Amniotic epithelial cell (primary cell): ENCODE measurements at regions not wholly inside any gene's neighbourhood (a gene's known extent, or its start where the extent isn't known, plus 50 kb on each side); places are given as distances from the start of the nearest gene placed in this dataset.
"Not testable (repeated sequence)": the region's sequence is repeated elsewhere in the genome, so short reads cannot be mapped to it uniquely, and the experiment has no call there.

Experiments used
- DNase-seq: peaks from one replicate; pipeline ENCODE4 v3.0.0-alpha.2; 2010; ENCODE audit warnings: low read depth

DNA sequence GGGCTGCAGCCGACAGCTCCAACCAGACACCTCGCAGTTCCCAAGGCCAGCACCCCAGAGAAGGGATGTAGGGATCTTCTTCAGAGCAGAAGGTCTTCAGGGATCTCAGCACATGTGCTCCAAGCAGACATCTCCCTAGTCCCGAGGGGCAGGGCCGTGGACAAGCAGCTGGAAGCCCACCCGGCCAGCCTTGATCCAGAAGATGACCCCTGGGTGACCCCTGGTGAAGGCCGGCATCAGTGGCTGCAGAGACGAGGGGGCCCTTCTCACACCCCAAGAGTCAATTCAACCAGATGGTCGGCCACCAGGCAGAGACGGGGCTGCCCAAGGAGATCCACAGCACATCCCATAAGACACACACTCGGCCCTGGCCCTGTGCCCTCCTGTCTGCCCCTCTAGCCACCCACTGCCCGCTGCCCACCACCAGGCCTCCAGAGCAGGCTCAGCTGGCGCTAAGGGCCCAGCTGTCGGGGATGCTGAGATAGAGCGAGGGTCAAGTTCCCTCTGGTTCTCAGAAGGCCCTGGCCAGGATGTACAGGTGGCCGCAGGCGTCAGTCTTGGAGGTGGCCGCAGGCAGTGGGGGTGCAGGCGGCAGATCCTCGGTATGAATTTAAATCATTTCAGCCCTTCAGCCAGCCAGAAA, 168.3 kb downstream of the BRD1 start:
- no peak for DNase-seq

DNA sequence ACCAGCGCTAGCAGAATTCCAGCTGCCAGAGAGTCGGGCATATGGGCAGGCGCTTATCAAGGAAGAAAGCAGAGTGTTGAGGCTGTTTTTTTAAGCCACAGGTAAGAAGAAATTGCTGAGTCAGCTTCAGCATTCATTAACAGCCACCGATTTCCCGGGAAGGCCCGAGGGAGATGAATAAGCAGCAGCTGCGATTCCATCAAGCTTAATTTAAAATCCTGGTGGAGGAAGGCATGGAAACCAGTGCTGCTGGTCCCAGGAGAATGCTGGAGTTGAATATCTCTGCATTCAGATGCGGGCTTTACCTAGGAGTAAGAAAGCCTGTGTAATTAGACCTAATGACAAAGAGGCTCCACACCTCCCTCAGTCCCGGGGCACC, 168.8 kb downstream of the BRD1 start:
- no peak for DNase-seq

GRCh38 chr22:49657974-49658590, 169.6 kb downstream of the BRD1 start:
- no peak for DNase-seq

DNA sequence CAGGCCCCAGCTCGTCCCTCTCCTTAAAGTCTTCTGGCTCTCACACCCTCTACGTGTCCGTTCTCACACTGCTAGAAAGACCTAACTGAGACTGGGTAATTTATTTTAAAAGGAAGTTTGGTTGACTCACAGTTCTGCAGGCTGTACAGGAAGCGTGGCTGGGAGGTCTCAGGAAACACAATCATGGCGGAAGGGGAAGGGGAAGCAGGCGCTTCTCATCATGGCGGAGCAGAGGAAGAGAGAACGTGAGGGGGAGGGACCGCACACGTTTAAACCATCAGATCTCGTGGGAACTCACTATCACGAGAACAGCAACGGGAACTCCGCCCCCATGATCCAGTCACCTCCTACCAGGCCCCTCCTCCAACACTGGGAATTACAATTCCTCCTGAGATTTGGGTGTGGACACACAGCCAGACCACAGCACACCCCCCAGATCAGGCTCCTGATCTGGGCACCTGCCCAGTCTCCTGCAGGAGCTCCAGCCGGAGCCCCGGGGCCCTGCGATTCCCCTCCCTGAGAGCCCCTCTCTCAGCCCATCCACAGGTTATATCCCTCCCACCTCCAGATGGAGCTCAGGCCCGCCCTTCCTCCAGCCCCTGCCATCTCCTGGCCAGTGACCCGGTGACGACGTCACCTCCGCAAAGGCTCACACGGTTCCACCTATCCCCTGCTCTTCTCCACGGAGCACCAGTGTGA, 170.2 kb downstream of the BRD1 start:
- no peak for DNase-seq

GRCh38 chr22:49656883-49657274, 170.8 kb downstream of the BRD1 start:
- DNase-seq = not testable (repeated sequence)

DNA sequence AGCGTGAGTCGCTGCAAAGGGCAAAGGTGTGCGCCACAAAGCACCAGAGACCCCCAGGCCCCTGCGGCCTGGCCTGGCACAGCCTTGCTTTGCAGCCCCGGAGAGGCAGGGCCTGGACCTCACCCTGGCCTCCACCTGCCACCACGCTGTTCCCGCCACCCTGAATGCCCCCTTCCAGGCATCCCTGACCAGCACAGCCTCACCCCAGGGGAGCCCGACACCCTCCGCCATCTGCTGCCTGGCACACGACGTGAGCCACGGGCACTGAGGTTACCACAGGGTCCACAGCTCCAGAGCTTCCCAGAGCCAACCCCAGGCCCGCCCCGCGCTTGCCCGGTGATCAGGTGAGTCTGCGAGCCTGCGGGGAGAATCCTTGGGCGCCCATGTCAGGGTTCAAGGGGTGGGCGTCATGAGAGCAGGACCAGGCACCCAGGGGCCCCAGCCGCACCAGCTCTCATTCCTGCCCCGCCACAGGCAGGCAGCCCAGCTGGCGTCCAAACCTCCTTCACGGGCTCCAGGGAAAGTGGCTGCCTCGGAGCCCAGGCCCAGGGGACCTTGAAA, 171.3 kb downstream of the BRD1 start:
- DNase-seq = no peak

DNA sequence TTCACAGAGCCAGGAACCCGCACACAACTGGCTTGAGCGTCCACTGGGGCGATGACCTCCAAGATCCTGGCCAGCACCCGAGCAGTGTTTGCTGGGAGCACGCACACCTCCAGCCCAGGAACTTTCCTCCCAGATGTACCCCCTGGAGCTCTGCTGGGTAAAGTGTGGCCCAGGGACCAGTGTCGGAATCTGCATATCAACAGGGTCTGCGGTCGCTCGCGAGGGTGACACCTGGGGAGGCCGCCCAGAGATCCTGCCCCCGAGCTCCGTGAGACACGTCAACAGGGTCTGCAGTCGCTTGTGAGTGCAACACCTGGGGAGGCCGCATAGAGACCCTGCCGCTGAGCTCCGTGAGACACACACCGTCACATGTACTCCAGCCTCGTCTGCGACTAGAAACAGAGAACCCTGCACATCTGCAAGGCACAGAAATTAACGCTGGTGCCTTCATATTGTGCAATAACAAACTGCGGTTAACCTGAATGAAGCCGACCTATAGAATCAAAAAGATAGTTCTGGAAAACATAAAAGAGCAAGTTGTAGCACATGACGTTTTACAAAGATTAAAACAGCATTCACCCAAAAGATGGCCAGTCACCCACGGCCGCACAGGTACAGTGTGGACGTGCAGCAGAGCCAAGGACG, 172.4 kb downstream of the BRD1 start:
- DNase-seq = no peak

DNA sequence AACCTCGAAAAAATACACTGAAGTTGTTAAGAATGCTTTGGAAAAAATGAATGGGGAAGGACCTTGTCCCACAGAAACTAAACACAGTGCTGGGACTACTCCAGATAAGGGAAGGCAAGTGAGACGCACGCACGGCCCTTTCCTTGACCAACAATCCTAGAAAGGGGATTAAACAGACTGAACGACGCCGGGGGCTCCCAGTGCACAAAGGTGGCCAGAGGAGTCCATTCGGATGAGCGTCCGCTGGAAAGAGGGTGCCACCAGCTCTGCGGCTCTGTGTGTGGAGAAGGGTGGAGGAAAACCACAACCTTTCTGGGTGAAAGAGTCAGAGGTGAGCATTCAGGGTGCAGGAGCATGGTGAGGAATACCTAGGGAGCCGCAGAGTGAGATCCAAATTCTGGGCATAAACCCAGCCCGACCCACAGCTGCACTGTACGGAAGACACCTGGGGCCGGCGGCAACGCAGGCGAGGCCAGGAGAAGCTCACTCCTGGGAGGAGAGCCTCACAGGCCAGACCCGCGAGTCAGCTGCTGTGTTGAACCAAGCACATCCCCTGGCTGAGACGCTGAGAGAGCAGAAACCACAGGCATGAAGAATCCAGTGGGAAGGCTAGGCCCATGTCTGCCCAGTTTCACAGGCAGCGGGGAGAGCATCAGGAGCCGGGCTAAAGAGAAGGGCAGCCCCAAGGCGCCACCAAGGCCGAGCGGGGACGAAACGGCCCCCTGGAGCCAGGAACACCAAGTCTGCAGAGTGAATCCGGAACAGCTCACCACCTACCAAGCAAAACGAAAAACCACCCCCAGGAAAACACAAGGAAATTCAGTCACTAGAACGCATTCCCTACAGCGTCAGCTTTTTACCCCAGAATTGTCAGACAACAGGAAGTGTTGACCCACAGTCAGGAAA, 177.1 kb downstream of the BRD1 start:
- no peak for DNase-seq

- DNase-seq = no peak
Measured at GRCh38 chr22:49649166-49650068, 178.3 kb downstream of the BRD1 start.

DNA sequence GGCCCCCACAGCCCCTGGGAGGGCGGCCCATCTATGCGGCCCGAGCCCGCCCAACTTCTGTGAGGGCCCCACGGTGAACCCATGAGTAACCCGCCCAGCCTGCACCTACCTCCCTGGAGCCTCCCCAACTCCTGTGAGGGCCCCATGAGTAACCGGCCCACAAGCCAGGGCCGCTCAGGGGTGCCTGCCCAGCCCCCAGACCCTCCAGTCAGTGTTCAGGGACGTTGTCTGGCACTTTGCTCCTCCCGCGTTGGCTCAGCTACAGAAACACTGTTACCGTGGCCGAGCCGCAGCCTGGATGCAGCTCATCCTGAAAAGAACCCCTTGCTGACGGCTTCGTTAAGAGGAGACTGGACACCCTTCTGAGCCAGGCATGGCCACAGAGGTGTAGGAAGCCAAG, 179.6 kb downstream of the BRD1 start:
- no peak for DNase-seq

- DNase-seq = no peak
Measured at GRCh38 chr22:49647627-49648026, 180.0 kb downstream of the BRD1 start.

DNA sequence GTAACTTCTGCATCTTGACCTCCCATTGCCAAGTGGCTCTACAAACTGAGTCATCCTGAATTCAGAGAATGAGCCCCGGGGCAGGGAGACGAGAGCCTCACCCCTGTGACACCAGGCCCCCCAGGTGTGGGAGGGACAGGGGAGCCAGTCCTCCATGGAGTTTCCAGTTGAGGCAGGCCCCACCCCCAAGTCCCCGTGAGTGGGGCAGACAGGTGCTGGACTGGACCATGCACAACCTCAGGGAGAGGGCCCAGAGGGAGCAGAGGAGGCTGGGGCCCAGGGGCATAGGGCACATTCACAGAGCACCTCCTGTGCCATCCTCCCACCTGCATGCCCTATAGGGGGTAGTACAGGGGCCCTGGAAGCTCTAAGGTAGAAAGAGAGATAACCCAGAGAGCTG, 180.8 kb downstream of the BRD1 start:
- DNase-seq = no peak

DNA sequence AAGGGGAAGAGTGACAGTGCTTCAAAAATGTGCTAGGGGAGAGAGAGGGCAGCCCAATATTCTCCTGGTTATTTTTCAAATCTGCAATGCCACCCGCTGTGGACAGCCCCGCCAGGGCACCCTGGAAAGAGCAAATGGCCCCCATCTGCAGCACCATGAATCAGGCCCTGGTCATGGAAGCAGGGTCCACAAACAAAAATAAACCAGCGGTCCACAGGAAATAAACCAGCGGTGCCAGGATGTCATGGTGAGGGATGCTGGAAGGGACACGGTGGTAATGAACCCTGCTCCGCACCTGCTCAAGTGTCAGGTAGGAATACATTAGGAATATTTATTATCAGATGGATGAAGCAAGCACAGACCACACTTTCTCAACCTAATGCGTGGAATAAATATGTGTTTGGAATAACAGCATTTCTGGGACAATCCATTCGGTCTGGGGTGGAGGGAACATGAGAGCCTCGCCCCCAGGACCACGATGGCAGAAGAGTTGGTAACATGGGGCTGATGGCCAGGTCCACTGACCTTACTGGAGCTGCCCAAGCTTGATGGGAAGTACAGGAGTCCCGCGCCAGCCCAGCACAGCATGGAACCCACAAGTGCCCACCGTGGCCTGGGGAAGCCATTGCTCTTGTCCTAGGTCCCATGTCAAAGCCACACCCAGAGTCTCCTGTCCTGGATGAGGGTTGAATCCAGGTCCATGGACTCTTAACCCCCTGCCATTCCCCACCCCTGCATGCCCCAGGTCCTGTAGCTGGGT, 181.7 kb downstream of the BRD1 start:
- no peak for DNase-seq

- no peak for DNase-seq
Measured at GRCh38 chr22:49645257-49645656, 182.4 kb downstream of the BRD1 start.

DNA sequence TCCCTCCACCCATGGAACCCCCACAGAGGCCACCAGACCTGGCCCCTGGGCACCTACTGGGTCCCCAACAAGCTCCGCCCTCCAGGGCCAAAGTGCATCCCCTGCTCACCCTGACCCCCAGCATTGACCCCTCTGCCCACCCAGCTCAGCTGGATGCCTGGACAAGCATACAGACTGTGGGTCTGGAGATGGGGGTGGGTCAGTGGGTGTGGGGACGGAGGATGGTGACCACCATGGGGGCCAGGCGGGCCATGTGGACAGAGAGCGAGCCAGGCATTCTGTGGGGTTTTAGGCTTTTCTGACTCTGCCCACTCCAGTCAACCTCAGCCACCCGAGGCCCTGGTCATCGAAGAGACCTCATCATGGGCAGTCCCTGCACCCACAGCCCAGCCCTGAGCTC, 183.7 kb downstream of the BRD1 start:
- DNase-seq = no peak

DNA sequence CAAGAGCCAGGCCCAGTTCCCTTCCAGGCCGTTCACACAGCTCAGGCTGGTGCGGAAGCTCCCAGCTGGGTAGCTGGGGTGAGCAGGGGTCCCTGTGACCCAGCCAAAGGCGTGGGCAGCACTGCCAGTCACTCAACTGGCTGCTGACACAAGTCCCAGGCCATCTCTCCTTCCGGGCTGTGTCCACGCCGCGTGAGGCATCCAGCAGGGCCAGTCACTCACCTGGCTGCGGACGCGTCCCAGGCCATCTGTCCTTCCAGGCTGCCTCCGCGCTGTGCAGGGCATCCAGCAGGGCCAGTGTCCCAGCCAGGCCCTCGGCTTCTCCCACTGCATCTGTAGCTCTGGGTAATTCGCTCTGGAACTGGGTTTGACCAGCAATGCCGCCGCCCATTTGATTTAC, 184.2 kb downstream of the BRD1 start:
- no peak for DNase-seq

DNA sequence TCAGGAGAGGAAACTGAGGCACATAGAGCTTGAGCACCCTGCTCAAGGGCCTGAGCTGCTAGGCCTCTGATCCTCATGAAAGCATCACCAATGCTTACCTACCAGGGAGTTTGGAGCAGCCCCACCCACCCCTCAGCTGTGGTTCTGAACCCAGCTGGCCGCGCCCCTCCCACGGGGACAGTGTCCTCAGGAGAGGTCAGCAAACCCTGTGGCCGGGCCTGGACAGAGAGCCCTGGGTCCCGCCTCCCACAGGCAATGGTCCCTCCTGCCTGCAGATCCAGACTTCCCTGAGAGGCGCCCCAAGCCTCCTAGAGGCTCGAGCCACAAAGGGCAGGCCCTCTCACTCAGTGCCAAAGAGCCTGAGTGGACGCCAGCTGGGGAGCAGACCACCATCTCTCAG, 184.9 kb downstream of the BRD1 start:
- no peak for DNase-seq

GRCh38 chr22:49642331-49642730, 185.3 kb downstream of the BRD1 start:
- DNase-seq = no peak

- no peak for DNase-seq
Measured at GRCh38 chr22:49641770-49642313, 185.8 kb downstream of the BRD1 start.
